ENCODE measurements at regions not wholly inside any gene's neighbourhood (a gene's known extent, or its start where the extent isn't known, plus 50 kb on each side); places are given as distances from the start of the nearest gene placed in this dataset.

GRCh38 chr4:125780747-125781146 is 466.0 kb downstream of the FAT4 start:
- no peak for TF ChIP-seq CTCF (IDR thresholded peaks at IDR 0.05)
- no peak for TF ChIP-seq POLR2A (IDR thresholded peaks at IDR 0.05)

Measured in Peyer's patch (tissue), 4 donors.